HFFc6 (cell line): ENCODE measurements at regions not wholly inside any gene's neighbourhood (a gene's known extent, or its start where the extent isn't known, plus 50 kb on each side); places are given as distances from the start of the nearest gene placed in this dataset.

Experiments used
- DNase-seq: peaks from one replicate; pipeline ENCODE4 v3.0.0-alpha.2; 2018
- H3K27ac Mint-ChIP-seq: 2 replicates; pipeline ENCODE4 v1.8.0; 2020; ENCODE audit warnings: mild to moderate bottlenecking, mixed read lengths
- H3K27me3 Mint-ChIP-seq: 2 replicates; pipeline ENCODE4 v1.8.0; 2021; ENCODE audit warnings: mild to moderate bottlenecking, moderate library complexity, mixed read lengths; ENCODE audit not compliant: insufficient read depth
- H3K36me3 Mint-ChIP-seq: 2 replicates; pipeline ENCODE4 v1.8.0; 2021; ENCODE audit warnings: low read depth, mixed read lengths
- H3K4me1 Mint-ChIP-seq: 2 replicates; pipeline ENCODE4 v1.8.0; 2020; ENCODE audit warnings: low read depth, mixed read lengths
- H3K4me3 Mint-ChIP-seq: 2 replicates; pipeline ENCODE4 v1.8.0; 2020; ENCODE audit warnings: mild to moderate bottlenecking, moderate library complexity, mixed read lengths
- H3K9me3 Mint-ChIP-seq: 2 replicates; pipeline ENCODE4 v1.8.0; 2020; ENCODE audit warnings: mild to moderate bottlenecking, mixed read lengths
- CTCF ChIP-seq: fragments of 200-600 bp; sonication (generic); IDR thresholded peaks from 2 replicates; pipeline ENCODE4 v1.5.0; 2021; ENCODE audit warnings: antibody characterized with exemption, mild to moderate bottlenecking

GRCh38 chr13:51524829-51525566 lies 59.3 kb upstream of the WDFY2 start:
- TF ChIP-seq CTCF: no peak
- Mint-ChIP-seq H3K9me3 (peaks cover 4% of the 10 kb centered on the region), H3K4me3 (no peak overlapping the region), H3K27ac (no peak overlapping the region), H3K4me1 (peaks cover 17% of the 10 kb centered on the region), H3K27me3 (peaks cover 2% of the 10 kb centered on the region), H3K36me3 (0 out of 2 replicates have a peak, but pooled peaks cover 5% of the 10 kb centered on the region)
- DNase-seq: peak; percentile 82

- Mint-ChIP-seq H3K4me1 (peaks cover 10% of the 10 kb centered on the region), H3K4me3 (no peak overlapping the region), H3K36me3 (peaks cover 11% of the 10 kb centered on the region), H3K9me3 (peaks cover 10% of the 10 kb centered on the region), H3K27ac (no peak overlapping the region), H3K27me3 (peaks cover 2% of the 10 kb centered on the region)
- DNase-seq: peak; percentile 55
- no peak for TF ChIP-seq CTCF
Measured at GRCh38 chr13:51525567-51526167, 58.6 kb upstream of the WDFY2 start.

- Mint-ChIP-seq H3K27me3 (peaks cover 2% of the 10 kb centered on the region), H3K36me3 (peaks cover 14% of the 10 kb centered on the region), H3K4me1 (peaks cover 6% of the 10 kb centered on the region), H3K4me3 (no peak overlapping the region), H3K9me3 (peaks cover 10% of the 10 kb centered on the region), H3K27ac (no peak overlapping the region)
- no peak for DNase-seq
- no peak for TF ChIP-seq CTCF
Measured at GRCh38 chr13:51526202-51526601, 58.1 kb upstream of the WDFY2 start.

- H3K36me3 Mint-ChIP-seq: peaks cover 14% of the 10 kb centered on the region
- H3K4me1 Mint-ChIP-seq: peaks cover 18% of the 10 kb centered on the region
- H3K27me3 Mint-ChIP-seq: peaks cover 2% of the 10 kb centered on the region; the same call in 1 of the 2 replicates
- no peak overlapping the region for H3K4me3 Mint-ChIP-seq
- peaks cover 18% of the 10 kb centered on the region for H3K9me3 Mint-ChIP-seq
- TF ChIP-seq CTCF: no peak
- H3K27ac Mint-ChIP-seq: no peak overlapping the region; the same call in 1 of the 2 replicates
- no peak for DNase-seq
Measured at GRCh38 chr13:51532736-51533197, 51.5 kb upstream of the WDFY2 start.

GRCh38 chr13:51534041-51534817 lies 50.0 kb upstream of the WDFY2 start:
- no peak for TF ChIP-seq CTCF
- H3K4me1 Mint-ChIP-seq: peaks cover 19% of the 10 kb centered on the region
- H3K4me3 Mint-ChIP-seq: no peak overlapping the region
- no peaks in the 10 kb centered on the region for H3K27me3 Mint-ChIP-seq
- peaks cover 12% of the 10 kb centered on the region for H3K36me3 Mint-ChIP-seq
- no peak overlapping the region for H3K27ac Mint-ChIP-seq
- no peak for DNase-seq
- peaks cover 18% of the 10 kb centered on the region for H3K9me3 Mint-ChIP-seq
